OCI-LY1 (cell line): ENCODE measurements at regions not wholly inside any gene's neighbourhood (a gene's known extent, or its start where the extent isn't known, plus 50 kb on each side); places are given as distances from the start of the nearest gene placed in this dataset.

Experiments
- EZH2 ChIP-seq: fragments of 200-600 bp; sonication (generic), shearing (Covaris generic); IDR thresholded peaks from 2 replicates; pipeline ENCODE4 v1.8.0; 2017; ENCODE audit warnings: borderline replicate concordance, mixed run types, mild to moderate bottlenecking, antibody characterized with exemption, low read length, moderate library complexity, mixed read lengths
- TF ChIP-seq, protein P1 (sequence below): fragments of 200-600 bp; sonication (generic), shearing (Covaris generic); IDR thresholded peaks from 2 replicates; pipeline ENCODE4 v1.5.1; 2017; ENCODE audit warnings: mild to moderate bottlenecking, antibody characterized with exemption, low read length, moderate library complexity, mixed read lengths

- TF ChIP-seq, protein P1, sequence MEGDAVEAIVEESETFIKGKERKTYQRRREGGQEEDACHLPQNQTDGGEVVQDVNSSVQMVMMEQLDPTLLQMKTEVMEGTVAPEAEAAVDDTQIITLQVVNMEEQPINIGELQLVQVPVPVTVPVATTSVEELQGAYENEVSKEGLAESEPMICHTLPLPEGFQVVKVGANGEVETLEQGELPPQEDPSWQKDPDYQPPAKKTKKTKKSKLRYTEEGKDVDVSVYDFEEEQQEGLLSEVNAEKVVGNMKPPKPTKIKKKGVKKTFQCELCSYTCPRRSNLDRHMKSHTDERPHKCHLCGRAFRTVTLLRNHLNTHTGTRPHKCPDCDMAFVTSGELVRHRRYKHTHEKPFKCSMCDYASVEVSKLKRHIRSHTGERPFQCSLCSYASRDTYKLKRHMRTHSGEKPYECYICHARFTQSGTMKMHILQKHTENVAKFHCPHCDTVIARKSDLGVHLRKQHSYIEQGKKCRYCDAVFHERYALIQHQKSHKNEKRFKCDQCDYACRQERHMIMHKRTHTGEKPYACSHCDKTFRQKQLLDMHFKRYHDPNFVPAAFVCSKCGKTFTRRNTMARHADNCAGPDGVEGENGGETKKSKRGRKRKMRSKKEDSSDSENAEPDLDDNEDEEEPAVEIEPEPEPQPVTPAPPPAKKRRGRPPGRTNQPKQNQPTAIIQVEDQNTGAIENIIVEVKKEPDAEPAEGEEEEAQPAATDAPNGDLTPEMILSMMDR, result no peak
- TF ChIP-seq EZH2, result no peak
Observed at GRCh38 chr1:30339866-30340265, 383.5 kb downstream of the MATN1 start.
